B cell (primary cell): ENCODE measurements at regions not wholly inside any gene's neighbourhood (a gene's known extent, or its start where the extent isn't known, plus 50 kb on each side); places are given as distances from the start of the nearest gene placed in this dataset.

Experiments used
- CTCF ChIP-seq: fragments of 200-600 bp; IDR thresholded peaks from one replicate; pipeline ENCODE4 v1.8.0; 2022; ENCODE audit warnings: antibody characterized with exemption, mild to moderate bottlenecking
- EZH2 ChIP-seq: IDR thresholded peaks from 2 replicates; pipeline ENCODE4 v1.6.1; 2012; ENCODE audit warnings: borderline replicate concordance, low read depth, mild to moderate bottlenecking, moderate library complexity, low read length; ENCODE audit not compliant: insufficient read depth, poor library complexity, severe bottlenecking

GRCh38 chr16:82454566-82454965, 172.2 kb upstream of the CDH13 start:
- TF ChIP-seq CTCF (no peak), EZH2 (no peak)
